C4-2B (cell line): ENCODE measurements at regions not wholly inside any gene's neighbourhood (a gene's known extent, or its start where the extent isn't known, plus 50 kb on each side); places are given as distances from the start of the nearest gene placed in this dataset.
"Not testable (repeated sequence)": the region's sequence is repeated elsewhere in the genome, so short reads cannot be mapped to it uniquely, and the experiment has no call there.

Experiments
- H3K27ac ChIP-seq: fragments of 450-650 bp; 2 replicates; pipeline ENCODE4 v1.5.1; 2017

DNA sequence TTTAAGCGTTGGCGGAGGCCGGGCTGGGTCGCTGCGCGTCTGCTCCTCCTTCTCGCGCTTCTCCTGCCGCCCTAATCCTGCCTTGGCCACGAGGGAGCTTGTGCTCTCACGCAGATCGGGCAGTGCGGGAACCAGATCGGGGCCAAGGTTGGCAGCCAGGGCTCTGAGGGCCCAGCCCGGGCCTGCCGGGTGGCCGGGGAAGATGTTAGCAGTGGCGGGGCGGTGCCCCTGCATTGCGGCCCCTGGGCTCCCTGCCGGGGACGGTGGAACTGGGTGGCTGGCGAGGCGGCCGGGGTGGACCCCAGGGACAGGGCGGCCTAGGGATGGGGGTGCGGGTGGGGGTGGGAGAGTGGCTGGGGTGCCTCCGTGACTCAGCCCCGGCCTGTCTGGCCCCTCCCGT is 297.4 kb downstream of the CACNA1B start:
- H3K27ac ChIP-seq = not testable (repeated sequence)

DNA sequence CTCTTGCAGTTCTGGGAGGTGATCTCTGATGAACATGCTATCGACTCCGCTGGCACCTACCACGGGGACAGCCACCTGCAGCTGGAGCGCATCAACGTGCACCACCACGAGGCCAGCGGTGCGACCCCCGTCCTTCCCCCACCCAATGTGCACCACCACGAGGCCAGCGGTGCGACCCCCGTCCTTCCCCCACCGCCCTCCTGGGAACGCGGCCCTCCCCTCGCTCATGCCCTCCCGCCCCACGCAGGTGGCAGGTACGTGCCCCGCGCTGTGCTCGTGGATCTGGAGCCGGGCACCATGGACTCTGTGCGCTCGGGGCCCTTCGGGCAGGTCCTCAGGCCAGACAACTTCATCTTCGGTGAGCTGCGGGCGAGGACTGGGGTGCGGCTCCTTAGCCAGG is 297.8 kb downstream of the CACNA1B start:
- not testable (repeated sequence) for H3K27ac ChIP-seq

DNA sequence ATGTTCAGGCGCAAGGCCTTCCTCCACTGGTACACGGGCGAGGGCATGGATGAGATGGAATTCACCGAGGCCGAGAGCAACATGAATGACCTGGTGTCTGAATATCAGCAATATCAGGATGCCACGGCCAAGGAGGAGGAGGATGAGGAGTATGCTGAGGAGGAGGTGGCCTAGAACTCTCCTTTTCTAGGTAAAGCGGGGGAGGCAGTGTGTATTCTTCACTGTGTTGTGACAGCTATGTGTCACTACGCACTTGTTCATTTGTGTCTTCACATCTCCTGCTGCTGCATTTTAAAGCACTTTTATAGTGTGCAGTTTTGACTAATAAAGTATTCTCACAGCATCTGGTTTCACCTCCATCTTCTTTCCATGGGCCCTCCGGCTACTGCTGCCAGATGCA is 299.5 kb downstream of the CACNA1B start:
- not testable (repeated sequence) for H3K27ac ChIP-seq

DNA sequence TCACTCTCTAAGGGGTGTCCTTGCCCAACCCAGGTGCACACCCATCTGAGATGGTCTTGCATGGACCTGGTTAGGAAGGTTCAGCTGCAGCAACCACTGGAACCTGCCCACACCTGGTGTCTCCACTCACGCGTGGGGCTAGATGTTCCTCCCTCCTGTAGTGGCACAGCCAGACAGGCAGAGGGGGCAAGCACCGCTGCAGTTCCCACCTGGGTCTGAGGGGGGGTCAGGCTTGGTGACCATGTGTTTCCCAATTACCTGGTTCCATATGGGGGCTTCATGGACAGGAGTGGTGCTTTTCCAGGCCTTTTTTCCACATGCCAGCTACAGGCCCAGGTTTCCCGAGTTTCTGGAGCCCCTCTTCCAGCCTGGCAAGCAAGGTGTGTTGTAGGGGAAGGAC is 301.4 kb downstream of the CACNA1B start:
- H3K27ac ChIP-seq = not testable (repeated sequence)

DNA sequence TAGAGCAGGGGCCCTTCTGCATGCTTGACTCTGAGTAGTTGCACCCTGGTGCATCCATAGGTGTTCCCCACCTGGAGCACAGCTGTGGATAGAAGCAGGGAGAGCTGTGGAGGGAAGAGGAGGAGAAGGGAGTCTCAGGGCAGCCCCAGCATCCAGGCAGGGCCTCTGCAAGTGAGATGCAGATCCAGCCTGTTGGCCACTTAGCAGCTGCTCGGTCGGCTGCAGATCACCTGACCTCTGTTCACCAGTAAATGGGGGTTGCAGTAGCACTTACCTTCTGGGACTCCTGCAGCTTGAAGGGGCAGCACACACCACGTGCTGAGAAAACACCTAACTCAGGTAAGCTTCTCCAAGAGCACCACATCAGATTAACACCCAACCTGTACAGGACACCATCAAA is 302.1 kb downstream of the CACNA1B start:
- H3K27ac ChIP-seq = not testable (repeated sequence)

DNA sequence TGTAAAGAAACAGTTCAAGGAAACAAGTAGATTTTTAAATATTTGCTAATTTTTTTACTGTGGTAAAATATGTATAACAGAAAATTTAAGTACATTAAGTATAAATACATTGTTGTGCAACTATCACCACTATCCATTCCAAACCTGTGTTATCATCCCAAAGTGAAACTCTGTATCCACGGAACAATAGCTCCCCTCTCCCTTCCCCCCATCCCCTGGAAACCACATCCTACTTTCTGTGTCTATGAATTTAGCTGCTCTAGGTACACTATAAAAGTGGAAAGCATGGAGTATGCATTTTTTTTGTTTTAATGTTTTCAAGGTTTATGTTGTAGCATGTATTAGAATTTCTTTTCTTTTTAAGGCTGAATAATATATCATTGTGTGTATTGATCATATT is 304.4 kb downstream of the CACNA1B start:
- not testable (repeated sequence) for H3K27ac ChIP-seq

DNA sequence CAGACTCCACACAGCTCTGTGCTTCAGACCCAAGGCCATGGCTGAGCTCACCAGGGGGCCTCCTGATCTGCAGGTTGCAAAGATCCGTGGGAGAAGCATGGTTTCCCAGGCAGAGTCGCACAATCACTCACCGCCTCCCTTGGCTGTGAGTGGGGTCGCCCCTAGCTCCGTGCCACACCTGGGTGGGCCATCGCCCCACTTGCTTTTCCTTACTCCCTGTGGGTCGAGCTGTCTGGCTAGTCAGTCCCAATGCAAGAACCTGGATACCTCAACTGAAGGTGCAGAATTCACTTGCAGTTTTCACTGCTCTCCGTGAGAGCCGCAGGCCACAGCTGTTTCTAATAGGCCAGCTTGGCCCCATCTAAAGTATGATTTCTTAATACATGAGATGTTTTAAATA is 319.6 kb downstream of the CACNA1B start:
- not testable (repeated sequence) for H3K27ac ChIP-seq

DNA sequence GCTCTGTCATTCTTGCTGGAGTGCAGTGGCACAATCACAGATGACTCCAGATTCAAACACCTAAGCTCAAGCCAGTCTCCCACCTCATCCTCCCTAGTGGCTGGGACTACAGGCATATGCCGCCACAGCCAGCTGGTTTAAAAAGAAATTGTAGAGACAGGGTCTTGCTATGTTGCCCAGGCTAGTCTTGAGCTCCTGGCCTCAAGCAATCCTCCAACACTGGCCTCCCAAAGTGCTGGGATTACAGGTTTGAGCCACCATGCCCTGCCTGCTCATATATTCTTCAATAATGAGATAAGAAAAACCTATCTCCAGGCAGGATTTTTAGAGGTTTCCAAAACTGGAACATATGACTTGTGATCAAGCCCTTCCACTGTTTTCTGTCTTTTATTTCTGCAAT is 321.4 kb downstream of the CACNA1B start:
- H3K27ac ChIP-seq = not testable (repeated sequence)

DNA sequence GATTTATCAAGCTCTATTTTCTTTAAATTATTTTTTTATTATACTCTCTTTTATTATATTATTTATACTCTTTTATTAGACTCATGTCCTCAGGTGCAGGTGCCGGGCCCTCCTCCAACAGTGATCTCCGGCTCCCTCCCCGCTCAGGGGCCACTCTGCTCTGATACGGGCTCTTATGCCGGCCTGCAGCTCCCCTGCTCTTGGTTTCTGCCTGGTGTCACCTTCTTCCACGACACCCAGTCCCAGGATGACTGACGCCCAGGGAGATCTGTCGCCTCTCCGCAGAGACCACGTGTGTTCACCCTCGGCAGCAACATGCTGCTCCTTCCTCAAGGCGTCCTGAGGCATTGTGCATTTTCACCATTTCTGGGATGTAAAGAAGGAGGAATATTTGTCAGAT is 322.3 kb downstream of the CACNA1B start:
- H3K27ac ChIP-seq = not testable (repeated sequence)

DNA sequence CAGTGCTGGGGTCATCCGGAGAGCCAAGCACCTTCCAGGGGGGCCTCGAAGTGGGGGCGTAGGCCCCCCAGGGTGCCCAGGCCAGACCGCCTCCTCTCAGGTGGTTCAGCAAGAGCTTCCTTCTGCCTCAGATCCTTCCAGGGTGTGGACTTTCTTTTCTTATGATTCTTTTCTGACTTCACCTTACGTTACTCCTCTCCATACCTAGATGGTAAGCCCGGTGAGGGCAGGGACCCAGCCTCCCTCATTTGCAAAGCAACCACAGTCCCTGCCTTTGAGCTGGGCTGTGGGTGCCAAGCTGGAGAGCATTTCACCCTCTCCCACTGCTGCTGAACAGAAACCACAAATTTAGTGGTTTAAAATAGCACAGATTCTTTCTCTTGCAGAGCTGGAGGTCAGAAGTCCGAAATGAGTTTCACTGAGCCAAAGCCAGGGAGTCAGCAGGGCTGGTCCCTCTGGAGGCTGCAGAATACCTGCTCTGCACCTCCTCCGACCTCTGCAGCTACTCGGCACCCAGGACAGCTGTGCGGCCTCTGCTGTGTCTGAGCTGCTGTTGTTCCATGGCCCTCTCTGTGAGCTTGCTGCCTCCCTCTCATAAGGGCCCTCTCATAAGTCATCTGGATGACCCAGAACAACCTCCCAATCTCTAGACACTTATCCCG is 323.0 kb downstream of the CACNA1B start:
- H3K27ac ChIP-seq = not testable (repeated sequence)

DNA sequence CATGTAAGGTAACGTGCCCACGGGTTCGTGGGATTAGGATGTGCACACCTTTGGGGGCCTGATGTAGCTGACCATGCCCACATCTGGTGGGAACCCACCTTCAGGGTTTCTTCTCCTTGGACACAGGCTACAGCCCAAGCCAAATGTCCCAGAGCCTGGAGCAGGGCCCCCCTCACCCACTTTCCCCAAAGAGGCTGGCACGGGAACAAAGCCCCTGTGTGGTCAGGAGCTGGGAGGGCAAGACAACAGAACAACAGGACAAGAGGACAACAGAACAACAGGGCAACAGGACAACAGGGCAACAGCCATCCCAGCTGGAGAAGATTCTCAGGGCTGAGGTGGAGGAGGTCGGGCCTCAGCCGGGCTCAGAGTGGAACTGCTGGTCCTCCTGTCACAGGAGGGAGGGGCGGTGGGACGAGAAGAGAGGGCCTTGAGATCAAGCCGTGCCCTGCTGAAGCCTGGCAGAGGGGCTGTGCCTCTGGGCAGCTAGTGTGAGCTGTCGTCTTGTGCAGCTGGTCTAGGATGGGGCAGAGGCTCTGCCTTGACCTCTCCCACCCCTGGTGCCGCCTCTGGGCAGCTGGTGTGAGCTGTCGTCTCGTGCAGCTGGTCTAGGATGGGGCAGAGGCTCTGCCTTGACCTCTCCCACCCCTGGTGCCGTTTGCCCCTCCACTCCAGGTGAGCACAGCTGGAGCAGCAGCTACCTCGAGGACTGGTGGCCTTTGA is 323.7 kb downstream of the CACNA1B start:
- H3K27ac ChIP-seq = not testable (repeated sequence)

DNA sequence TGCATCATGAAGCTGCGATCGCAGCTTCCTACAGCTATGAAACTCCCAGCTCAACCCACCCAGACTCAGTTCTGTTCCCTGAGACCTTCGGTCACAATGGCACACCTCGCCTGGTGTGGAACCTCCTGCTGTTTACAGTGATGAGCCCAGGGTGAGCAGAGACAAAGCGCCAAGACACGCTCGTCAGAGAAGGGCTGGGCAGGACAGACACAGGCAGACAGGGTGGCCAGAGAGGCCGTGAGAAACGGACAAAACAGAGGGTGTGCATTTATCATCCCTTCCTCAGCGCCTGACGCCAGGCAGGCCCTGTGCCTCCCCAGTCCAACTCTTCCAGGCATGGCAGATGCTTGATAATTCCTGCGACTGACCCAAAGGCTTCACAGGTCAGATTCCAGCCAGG is 324.5 kb downstream of the CACNA1B start:
- not testable (repeated sequence) for H3K27ac ChIP-seq

DNA sequence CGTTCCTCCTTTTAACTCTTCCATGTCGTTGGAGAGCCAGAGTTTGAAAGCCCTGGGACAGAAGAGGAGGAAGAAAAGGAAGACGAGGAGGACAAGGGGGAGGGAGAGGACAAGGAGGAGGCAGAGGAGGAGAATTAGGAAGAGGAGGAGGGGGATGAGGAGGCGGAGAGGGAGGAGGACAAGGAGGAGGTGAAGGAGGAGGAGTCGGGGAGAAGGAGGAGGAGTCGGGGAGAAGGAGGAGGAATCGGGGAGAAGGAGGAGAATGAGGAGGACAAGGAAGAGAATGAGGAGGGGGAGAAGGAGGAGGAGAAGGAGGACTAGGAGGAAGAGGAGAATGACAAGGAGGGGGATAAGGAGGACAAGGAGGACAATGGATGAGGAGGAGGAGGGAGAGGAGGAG is 325.7 kb downstream of the CACNA1B start:
- H3K27ac ChIP-seq = not testable (repeated sequence)

DNA sequence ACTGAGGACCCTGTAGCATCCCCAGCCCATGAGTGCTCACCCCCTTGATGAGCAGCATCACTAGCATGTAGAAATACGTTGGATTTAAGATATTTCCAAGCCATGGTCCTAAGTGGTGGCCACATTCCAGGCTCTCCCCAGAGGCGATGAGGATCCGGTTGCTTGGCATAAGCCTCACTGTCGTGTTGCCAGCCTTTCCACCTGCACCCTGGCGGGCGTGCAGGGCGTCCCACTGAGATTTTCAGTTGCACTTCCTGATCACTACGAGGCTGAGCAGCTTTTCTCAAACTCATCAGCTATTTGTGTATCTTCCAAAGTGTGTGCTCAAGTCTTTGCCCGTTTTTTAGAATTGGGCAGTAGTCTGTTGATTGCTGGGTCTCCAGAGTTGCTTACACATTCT is 326.3 kb downstream of the CACNA1B start:
- not testable (repeated sequence) for H3K27ac ChIP-seq

DNA sequence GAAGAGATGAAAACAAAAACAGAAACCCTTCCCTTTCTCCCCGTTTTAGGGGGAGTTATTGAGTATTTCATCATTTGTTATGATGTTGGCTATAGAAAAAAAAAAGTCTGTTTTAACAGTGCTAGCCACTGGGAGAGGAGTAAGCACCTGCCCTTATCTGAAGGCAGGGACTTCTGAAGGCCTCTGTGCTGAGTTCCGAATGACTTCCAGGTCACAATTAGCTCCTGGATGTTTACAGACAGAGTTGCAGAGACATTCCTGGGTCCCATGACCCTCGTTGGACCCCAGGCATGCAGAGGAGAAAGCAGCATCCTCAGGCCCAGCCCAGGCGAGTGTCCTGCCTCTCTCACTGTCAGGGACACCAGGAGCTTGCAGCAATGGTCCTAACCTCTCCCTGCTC is 328.5 kb downstream of the CACNA1B start:
- H3K27ac ChIP-seq = not testable (repeated sequence)

DNA sequence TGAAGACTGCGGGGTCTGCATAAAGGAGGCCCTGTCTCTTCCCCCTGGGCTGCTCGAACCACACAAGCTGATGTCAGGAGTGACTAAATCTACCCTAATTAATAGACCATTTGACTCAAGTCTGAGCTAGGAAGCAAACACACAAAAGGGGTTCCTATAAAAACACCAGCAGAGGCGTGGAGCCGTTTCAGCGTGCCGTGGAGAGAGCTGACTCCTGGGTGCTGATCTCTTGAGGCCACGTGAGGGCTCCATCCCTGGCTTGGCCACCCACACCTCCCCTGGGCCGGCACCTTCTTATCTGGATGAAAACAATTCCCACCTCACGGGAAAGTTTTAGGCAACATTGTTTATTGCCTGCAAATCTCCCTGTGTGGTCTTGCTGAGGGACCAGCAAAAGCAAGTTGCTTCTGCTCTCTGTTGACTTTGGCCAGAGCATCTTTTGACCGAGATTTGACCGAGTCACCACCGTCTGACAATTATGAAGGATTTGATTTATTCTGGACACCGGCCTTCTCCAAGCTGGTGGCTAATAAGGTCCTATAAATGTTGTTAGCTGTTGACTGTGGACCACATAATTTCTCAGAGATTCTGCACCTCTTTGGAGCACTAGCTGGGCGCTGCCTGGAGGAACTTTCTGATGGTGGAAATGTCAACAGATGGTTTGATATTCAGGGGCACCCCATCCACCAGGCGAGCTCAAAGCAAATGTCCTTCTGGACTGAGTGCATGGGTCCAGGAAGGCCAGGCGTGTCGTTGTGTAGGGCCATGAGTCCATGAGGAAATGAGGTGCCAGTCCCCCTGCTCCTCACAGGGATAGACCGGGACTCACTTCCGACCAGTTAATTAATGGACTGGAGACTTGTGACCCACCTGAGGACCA is 330.0 kb downstream of the CACNA1B start:
- not testable (repeated sequence) for H3K27ac ChIP-seq

DNA sequence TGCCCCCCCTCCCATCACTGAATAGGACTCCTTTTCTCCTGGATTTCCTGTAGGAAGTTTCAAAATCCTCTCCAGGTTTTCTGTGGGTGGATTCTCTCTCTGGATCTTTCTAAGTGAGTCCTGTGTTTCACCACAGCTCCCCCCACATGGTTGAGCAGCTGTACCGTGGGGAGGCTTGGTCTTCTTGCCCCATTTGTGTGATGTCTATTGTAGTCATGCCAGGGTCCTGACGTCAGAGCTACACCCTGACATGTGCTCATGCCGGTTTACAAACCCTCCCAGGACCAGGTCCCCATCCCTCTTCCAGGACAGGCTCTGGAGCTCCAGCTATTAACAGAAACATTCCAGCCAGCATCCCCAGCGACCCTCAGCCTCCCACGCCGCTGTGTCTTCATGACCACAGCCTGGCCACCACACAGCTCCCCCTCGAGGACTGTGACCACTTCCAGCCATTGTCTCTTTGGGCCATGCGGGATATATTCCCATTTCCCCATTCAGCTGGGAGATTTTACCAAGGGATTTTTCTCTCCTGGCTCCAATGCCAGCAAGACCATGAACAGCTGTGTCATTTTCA is 331.6 kb downstream of the CACNA1B start:
- H3K27ac ChIP-seq = not testable (repeated sequence)

DNA sequence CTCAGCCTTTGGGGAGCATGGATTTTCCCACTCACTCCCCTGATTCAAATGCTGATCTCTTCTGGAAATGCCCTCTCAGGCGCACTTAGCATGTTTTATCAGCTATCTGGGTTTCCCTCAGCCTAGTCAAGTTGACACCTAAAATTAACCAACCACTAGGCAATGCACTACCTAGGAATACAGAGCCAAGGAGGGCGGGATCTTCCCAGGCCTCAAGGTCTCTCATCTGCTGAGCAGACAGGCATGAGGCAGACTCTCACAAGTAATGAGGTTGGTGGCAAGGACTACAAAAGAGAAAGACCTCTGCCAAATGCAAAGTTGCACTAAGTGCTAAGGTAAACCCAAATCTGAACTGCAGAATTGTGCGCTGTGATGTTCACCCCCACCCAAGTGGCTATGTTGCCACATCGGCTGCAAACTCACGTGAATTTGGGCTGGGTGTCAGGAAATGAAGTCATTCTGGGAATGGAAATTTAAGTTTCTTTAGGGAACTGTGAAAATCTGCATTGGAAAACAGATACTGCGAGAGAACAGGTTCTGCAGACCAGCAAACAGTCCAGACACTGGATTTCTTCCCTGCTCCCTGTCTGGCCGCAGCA is 332.9 kb downstream of the CACNA1B start:
- not testable (repeated sequence) for H3K27ac ChIP-seq

DNA sequence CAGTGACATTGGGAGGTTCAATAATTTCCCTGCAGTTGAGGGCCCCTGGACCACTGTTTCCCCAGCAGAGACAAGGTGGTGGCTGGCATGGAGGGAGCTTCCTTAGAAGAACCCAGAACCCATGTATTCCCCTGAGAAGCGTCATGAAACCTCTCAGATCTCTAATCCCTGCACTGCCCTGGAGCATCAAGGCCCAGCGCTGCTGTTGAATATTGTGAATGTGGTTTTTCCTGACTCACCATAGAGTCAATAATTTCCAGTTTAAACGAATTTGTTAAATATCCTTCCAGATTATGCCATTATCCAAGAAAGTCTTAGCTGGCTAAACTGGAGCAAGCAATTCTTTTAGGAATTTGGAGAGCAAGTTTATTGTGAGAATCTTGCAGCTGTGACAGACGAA is 333.5 kb downstream of the CACNA1B start:
- H3K27ac ChIP-seq = not testable (repeated sequence)
